ENCODE measurements at regions not wholly inside any gene's neighbourhood (a gene's known extent, or its start where the extent isn't known, plus 50 kb on each side); places are given as distances from the start of the nearest gene placed in this dataset.
"Not testable (repeated sequence)": the region's sequence is repeated elsewhere in the genome, so short reads cannot be mapped to it uniquely, and the experiment has no call there.

DNA sequence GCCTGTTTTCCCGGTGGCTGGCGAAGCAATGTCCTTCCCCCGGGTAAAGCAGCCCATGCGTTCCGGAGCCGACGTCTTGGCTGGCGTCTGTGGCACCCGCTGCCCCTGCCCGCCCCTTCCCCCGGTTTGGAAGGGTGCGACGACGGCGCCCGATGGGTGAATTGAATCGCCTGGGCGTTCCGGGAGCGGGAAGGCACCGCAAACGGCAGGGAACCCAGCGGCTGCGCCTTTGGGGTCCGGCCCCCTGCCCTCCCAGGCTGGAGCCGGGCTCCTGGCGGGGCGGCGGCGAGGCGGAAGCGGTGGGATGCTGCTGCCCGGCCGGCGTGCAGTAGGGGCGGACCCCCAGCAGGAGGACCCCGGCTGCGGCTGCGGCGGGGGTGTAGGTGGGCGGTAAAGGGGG, 123.6 kb upstream of the RHOU start:
- not testable (repeated sequence) for DNase-seq

DNA sequence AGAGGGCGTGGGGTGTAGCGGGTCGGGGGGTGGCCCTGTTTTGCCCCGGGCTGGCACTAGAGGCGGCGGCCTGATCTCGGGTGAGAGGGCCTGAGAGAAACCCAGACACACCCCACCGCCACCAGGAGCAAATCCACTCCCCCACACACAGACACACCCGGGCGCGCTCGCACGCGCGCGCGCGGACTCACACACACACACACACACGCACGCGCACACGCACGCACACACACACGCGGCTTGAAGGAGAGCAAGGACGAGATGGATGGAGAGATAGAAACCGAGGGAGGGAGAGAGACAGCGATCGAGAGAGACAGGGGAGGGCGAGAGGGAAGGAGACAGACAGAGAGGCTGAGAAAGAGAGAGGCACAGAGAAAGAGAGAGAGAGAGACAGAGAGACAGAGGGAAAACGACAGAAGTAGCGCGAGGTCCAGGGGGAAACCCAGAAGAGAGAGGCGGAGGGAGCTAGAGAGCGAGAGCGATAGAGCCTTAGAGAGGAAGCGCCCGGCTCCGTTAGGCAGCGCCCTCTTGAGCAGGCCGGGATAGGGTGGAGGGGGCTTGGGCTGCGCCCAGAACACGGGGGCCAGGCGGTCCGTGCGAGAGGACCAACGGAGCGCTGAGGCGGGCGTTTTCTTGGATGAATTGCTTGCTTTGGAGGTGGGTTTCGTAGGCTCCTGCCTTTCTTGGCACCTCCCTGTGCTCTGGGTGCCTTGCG, 113.1 kb upstream of the RHOU start:
- not testable (repeated sequence) for DNase-seq

DNA sequence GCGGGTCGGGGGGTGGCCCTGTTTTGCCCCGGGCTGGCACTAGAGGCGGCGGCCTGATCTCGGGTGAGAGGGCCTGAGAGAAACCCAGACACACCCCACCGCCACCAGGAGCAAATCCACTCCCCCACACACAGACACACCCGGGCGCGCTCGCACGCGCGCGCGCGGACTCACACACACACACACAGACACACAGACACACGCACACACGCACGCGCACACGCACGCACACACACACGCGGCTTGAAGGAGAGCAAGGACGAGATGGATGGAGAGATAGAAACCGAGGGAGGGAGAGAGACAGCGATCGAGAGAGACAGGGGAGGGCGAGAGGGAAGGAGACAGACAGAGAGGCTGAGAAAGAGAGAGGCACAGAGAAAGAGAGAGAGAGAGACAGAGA, 108.8 kb upstream of the RHOU start:
- not testable (repeated sequence) for DNase-seq

DNA sequence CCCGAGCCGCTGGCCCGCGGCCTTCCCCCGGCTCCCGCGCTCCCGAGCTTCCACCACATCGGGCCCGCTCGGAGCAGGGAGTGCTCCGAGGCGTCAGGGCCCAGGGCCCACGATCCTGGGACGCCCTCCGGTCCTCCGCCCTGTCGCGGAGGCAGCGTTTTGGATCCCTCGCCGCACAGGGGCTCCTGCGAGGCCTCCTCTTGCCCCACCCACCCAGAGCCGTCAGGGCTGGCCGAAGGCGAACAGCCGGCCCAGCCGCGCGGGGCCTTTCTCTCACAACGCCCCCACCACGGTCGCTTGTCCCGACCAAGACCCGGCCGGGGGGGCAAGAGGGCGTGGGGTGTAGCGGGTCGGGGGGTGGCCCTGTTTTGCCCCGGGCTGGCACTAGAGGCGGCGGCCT, 102.4 kb upstream of the RHOU start:
- DNase-seq: not testable (repeated sequence)

DNA sequence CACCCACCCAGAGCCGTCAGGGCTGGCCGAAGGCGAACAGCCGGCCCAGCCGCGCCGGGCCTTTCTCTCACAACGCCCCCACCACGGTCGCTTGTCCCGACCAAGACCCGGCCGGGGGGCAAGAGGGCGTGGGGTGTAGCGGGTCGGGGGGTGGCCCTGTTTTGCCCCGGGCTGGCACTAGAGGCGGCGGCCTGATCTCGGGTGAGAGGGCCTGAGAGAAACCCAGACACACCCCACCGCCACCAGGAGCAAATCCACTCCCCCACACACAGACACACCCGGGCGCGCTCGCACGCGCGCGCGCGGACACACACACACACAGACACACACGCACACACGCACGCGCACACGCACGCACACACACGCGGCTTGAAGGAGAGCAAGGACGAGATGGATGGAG, 100.0 kb upstream of the RHOU start:
- DNase-seq: not testable (repeated sequence)

DNA sequence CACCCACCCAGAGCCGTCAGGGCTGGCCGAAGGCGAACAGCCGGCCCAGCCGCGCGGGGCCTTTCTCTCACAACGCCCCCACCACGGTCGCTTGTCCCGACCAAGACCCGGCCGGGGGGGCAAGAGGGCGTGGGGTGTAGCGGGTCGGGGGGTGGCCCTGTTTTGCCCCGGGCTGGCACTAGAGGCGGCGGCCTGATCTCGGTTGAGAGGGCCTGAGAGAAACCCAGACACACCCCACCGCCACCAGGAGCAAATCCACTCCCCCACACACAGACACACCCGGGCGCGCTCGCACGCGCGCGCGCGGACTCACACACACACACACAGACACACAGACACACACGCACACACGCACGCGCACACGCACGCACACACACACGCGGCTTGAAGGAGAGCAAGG, 97.8 kb upstream of the RHOU start:
- DNase-seq: not testable (repeated sequence)

DNA sequence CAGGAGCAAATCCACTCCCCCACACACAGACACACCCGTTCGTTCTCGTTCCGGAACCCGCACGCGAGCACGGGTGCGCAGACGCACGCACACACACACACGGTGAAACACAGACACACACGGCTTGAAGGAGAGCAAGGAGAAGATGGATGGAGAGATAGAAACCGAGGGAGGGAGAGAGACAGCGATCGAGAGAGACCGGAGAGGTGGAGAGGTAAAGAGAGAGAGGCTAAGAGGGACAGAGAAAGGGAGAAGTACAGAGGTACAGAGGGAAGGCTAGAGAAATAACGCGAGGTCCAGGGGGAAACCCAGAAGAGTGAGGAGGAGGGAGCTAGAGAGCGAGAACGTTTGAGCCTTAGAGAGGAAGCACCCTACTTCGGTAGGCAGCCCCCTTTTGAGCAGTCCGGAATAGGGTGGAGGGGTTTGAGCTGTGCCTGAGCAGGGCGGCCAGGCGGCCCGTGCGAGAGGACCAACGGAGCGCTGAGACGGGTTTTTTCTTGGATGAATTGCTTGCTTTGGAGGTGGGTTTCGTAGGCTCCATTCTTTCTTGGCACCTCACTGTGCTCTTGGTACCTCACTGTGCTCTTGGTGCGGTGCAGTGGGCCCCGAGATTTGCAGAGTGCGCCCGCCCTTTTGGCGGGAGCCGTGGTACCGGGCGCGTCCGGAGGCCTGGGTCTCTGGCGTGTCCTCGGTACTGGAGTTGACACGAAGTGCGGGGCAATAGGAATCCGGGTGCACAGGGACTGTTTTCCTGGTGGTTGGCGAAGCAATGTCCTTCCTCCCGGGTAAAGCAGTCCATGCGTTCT, 88.4 kb upstream of the RHOU start:
- DNase-seq: peak; percentile 32 to 73

DNA sequence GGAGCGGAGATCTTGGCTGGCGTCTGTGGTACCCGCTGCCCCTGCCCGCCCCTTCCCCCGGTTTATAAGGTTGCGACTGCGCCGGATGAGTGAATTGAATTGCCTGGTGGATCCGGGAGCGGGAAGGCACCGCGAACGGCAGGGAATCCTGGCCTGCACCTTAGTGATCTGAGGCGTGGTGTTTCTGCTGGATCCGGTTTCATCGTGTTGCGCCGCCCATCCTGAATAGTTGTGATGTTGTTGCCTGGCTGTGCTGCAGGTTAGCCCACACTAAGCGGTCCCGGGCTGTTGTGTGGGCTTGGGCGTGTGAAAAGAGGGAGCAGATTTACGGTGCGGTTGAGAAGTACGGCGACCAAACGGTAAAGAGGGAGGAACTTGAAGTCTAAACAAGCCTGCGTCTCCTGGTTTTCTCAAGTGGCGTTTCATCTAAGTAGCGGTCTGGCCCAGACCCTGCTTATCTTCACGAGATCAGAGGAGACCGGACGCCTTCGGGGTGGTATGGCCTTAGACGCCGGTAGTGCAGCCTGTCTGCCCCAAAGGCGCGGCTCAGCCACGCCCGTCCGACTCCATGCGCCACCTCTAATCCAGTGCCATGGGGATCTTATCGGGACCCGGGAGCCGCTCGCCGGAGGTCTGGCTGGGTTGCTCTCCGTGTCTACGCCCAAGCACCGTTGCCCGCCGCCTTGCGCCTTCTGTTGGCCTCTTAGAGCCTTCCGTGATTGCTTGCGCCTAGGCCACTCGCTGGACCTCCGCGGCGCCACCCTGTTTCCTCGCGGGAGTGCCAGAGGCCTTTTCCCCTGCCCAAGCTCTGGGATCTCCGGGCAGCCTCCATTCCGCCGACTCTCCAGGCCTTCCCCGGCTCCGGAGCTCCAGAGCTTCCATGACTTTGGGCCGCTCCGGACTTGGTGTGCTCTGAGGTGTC, 87.5 kb upstream of the RHOU start:
- peak; percentile 48 to 73 for DNase-seq

DNA sequence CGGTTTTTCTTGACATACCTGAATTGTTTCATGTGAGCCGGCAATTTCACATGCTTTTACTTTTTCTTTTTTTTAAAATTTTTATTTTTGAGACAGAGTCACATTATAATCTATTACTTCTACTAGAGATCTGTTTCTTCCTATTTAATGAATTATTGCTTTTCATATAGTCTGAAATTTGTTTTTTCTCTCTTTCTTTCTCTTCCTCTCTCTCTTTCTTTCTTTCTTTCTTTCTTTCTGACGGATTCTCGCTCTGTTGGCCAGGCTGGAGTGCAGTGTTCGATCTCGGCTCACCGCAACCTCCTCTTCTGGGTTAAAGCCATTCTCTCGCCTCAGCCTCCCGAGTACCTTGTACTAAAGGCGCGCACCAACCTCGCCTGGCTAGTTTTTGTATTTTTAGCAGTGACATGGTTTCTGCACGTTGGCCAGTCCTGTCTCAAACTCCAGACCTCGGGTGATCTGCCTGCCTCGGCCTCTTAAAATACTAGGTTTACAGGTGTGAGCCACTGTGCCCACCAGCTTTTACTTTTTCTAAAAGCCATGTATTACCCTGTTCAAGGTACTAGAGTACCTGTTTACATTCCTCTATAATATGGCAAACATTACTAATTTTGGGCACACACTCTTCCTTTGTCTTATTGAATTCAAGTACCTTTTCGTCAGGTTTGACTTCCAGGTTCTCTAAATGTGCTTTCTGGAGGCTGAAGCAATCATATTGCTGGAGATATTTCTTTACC, 86.5 kb upstream of the RHOU start:
- no peak for DNase-seq

DNA sequence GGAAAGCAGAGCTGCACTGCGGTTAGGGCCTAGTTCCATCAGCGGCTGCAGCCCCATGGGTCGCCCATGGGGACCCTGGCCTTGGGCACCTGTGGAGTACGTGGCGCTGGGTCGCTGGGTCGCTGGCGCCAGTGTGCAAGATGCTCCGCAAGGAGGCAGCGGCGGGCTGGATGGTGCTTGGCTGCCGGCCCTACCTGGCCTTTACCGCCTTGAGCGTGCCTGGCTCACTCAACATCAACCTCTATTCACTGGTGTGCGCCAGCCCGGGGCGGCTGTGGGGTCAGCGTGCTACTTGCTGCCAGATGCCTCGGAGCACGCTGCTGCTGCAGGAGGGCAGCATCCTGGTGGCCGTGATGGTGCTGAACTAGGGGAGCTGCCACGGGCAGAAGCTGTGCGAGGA, 85.1 kb upstream of the RHOU start:
- no peak for DNase-seq

DNA sequence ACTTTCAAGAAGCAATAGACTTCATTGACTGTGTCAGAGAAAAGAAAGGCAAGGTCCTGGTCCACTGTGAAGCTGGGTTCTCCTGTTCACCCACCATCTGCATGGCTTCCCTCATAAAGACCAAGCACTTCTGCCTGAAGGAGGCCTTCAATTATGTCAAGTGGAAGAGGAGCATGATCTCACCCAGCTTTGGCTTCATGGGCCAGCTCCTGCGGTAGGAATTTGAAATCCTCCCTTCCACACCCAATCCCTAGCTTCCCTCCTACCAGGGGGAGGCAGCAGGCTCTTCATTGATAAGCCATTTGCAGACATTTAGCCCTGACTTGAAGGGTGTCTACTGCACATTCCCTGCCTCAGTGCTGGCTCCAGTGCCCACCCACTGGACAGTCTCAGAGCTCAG, 84.3 kb upstream of the RHOU start:
- no peak for DNase-seq

DNA sequence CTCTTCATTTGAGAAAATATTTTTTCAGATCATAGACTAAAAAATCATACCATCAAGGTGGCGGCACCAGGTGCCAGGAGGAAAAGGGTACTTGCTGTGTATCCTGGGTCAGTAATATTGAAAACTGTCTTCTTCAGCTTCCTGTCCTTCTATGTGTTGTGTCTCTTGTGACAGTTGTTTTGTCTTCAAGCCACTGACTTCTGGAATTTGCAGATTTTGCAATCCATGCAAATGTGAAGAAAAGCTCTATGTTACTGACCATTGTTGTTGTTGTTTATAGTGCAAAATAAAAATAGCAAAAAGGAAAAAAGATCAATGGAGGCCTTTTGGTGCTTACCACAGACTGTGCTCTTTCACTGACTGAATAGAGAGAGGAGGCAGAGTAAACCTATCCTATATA, 83.2 kb upstream of the RHOU start:
- DNase-seq: no peak

DNA sequence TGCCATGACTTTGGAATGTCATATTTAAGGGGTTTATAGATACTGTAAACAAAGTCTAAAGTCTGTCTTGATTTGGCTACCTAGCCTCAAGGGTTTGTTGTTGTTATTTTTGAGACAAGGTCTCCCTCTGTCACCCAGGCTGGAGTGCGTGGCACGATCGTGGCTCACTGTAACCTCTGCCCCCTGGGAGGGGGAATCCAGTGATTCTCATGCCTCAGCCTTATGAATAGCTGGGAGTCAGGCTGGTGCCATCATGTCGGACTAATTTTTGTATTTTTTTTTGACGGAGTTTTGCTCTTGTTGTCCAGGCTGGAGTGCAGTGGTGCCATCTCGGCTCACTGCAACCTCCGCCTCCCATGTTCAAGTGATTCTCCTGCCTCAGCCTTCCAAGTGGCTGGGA, 82.2 kb upstream of the RHOU start:
- DNase-seq: not testable (repeated sequence)

DNA sequence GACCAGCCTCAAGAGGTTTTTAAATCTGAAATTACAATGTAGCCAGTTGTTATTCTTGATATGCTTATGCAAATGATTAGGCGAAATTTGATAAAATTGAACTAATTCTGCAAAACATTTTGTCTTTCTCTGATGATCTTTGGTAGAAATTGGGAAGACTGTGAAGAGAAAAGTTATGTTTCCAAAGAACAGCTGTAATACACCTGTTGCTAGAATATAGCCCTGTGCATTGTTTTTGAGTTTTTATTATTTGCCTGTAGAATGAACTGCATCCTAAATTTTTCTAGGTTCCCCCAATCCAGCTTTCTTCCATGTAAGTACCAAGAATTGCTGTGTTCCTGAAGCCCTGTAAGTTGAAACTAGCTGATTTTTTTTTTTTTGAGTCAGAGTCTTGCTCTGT, 81.5 kb upstream of the RHOU start:
- DNase-seq: no peak

DNA sequence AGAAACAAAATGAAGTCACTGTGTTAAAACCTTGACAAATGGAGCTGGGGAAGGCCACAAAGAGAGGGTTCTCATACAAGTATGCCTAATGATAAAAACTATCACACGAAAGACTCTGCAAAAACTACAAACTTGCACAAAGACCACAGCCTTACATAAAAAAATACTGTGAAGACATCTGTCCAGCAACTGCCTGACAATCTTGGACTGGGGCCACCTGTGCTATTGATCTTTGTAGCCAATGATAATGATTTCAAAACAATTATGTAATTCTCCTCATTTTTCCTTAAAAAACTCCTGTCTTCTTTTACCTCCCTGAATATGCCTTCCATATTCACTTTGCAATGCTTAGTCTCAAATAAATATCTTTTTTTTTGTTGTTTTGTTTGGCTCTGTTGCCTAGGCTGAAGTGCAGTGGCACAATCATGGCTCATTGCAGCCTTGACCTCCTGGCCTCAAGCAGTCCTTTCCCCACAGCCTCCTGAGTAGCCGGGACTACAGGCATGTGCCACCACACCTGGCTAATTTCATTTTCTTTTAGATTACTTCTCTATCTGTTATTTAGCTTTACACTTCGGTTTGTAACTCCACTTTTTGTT, 79.4 kb upstream of the RHOU start:
- no peak for DNase-seq

DNA sequence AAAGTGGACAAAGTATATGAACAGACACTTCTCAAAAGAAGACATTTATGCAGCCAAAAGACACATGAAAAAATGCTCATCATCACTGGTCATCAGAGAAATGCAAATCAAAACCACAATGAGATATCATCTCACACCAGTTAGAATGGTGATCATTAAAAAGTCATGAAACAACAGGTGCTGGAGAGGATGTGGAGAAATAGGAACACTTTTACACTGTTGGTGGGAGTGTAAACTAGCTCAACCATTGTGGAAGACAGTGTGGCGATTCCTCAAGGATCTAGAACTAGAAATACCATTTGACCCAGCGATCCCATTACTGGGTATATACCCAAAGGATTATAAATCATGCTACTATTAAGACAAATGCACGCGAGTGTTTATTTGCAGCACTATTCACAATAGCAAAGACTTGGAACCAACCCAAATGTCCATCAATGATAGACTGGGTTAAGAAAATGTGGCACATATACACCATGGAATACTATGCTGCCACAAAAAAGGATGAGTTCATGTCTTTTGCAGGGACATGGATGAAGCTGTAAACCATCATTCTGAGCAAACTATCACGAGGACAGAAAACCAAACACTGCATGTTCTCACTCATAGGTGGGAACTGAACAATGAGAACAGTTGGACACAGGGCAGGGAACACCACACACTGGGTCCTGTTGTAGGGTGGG, 73.1 kb upstream of the RHOU start:
- DNase-seq: not testable (repeated sequence)

DNA sequence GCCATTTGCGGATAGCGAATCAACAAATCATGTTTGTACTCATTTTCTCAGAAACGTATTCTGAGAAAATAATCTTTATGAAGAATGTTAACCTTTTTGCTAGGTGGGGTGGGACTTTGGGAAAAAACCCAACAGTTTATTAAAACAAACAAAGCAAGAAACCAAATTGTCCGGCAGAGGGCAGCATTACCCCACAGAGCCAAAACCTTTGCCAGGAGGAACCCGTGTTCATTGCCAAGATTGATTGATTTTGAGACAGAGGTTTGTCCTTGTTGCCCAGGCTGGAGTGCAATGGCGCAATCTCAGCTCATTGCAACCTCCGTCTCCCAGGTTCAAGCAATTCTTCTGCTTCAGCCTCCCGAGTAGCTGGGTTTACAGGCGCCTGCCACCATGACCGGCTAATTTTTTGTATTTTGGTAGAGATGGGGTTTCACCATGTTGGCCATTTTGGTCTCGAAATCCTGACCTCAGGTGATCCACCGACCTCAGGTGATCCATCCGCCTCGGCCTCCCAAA, 70.8 kb upstream of the RHOU start:
- DNase-seq: peak; percentile 83 to 85

DNA sequence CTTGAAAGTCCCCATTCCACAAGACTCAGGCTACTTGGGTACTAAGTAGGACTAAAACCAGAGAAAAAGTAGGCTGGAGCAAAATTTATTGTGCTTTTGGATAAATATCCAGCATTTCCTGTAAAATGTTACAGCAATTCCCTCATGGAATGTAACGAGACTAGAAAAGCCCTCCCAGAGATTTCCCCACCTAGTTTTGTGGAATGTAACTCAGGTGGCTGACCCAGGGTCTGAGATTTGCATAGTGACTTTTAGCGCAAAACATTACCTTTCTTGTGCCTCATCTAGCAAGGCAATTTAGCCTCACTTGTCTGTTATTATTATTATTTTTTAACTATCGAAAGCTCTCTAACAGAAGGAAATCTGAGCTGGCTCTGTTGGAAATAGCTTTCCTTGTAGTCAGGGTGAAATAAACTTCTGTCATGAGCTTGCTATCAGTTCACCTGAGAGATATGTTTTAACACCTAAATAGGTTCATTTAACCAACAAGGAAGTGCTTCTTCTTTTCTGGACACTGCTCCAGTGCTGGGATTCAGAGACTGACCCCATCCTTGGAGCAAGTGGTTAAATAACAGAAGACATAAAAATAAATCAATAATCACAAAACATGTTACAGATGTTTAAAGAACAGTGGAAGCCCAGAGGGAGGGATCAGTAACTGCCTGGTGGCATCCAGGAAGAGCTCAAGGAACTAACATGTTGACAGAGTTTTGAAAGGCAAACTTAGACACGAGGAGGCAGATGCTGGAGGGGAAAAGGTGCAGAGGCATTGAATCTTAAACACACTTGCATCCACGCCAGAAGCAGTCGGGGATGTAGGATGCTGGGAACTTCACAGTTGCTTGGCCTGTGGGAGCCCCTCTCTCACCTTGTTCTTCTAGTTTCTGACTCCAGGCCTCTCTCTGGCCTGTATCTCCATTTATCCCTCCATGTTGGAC, 68.3 kb upstream of the RHOU start:
- DNase-seq: no peak

DNA sequence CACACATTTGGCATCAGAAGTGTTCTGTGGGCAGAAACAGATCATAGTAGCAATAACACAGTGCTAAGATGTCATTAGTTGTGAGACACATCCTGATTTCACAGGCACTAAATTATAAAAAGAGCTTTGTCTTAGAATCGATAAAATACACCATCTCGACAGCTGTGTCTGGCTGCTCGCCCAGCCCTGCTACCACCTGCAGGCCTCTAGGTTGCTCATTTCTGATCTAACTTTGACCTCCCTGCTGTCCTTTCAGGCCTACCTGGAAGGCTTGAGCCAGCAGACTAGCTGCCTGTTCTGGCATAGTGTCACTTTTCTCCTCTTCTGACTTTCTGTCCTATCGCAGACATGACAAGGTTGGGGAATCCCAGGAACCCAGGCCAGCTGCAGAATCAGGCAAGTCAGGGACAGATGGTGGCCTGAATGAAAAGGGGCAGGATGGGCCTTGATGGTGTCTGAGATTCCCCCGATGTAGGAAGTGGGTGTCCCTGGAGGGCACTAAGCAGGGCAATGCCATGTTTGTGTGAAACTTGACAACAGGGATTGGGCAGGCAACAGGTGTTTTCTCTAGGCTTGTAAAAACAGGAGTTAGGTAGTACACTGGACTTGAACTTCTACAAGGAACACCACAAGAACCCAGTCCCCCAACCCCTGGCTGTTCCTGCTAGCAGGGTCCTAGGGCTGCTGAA, 66.6 kb upstream of the RHOU start:
- DNase-seq: peak in 1 of 2 experiments; percentile 2

DNA sequence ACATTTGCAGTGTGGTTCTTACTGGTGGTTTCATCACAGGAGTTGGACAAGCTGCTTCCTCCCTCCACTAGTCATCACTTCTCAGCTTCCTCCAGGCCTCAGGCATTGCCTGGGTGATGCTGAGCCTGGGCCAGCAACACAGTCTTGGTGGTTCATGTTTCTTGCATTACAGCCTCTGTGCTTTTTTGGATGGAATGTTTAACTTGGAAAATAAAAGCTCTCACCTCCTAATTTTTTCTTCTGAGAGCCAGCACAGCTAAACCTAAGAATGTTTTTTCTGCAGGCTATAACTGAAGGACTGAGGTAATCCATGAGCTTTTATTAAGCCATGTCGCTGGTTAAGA, 66.1 kb upstream of the RHOU start:
- no peak for DNase-seq

All from NCI-H2081 (cell line).